IPS-18a (cell line): ENCODE measurements at regions not wholly inside any gene's neighbourhood (a gene's known extent, or its start where the extent isn't known, plus 50 kb on each side); places are given as distances from the start of the nearest gene placed in this dataset.

ENCODE experiments used
- H3K27ac ChIP-seq: one replicate; pipeline ENCODE4 v1.5.1; 2013; ENCODE audit warnings: low read length
- H3K27me3 ChIP-seq: one replicate; pipeline ENCODE4 v1.6.1; 2013; ENCODE audit warnings: mild to moderate bottlenecking, low read length; ENCODE audit not compliant: control insufficient read depth, insufficient read depth
- H3K36me3 ChIP-seq: one replicate; pipeline ENCODE4 v1.6.1; 2013; ENCODE audit warnings: low read depth, low read length; ENCODE audit not compliant: control insufficient read depth
- H3K4me1 ChIP-seq: one replicate; pipeline ENCODE4 v1.6.1; 2013; ENCODE audit warnings: low read depth, low read length; ENCODE audit not compliant: control insufficient read depth
- H3K4me3 ChIP-seq: one replicate; pipeline ENCODE4 v1.5.1; 2013; ENCODE audit warnings: low read length
- H3K9ac ChIP-seq: one replicate; pipeline ENCODE4 v1.6.1; 2013; ENCODE audit warnings: mild to moderate bottlenecking, low read length, moderate library complexity
- H3K9me3 ChIP-seq: one replicate; pipeline ENCODE4 v1.6.1; 2013; ENCODE audit warnings: low read depth, low read length; ENCODE audit not compliant: control insufficient read depth

DNA sequence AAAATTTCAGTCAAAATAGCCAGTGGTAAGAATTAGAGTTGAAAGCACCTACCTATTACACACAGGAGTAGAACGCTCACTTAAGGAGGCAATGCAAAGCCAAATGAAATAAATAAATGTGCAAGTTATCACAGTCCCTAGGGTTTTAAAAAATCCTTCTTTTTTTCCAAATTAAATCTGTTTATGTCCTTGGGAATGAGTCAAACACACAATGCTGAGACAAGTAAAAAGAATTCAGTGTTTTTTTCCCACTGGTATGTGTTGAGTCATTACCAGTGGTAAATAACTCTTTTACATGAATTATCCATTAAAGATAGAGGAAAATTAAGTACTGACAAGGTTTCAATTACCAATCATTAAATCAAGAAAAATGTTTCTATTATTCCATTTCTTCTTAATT, 438.6 kb downstream of the TNS3 start:
- Histone ChIP-seq H3K27ac (no peak overlapping the region), H3K9me3 (no peaks in the 10 kb centered on the region), H3K36me3 (no peaks in the 10 kb centered on the region), H3K4me3 (no peak overlapping the region), H3K27me3 (no peaks in the 10 kb centered on the region), H3K9ac (no peak overlapping the region), H3K4me1 (no peaks in the 10 kb centered on the region)

DNA sequence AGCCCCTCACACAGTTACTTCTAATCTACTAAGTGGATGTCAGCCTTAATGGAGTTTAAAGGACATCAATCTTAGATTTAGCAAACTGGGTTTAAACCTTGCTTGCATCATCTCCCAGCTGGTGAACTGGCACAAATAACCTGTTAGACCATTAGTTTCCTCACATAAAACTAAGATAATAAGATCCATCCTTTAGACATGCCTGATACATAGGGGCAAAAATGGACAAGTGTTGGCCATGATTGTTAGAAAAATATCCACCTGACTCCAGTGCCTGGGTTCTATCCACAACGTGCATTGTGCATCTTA, 439.1 kb downstream of the TNS3 start:
- Histone ChIP-seq H3K36me3 (no peaks in the 10 kb centered on the region), H3K9ac (no peak overlapping the region)

DNA sequence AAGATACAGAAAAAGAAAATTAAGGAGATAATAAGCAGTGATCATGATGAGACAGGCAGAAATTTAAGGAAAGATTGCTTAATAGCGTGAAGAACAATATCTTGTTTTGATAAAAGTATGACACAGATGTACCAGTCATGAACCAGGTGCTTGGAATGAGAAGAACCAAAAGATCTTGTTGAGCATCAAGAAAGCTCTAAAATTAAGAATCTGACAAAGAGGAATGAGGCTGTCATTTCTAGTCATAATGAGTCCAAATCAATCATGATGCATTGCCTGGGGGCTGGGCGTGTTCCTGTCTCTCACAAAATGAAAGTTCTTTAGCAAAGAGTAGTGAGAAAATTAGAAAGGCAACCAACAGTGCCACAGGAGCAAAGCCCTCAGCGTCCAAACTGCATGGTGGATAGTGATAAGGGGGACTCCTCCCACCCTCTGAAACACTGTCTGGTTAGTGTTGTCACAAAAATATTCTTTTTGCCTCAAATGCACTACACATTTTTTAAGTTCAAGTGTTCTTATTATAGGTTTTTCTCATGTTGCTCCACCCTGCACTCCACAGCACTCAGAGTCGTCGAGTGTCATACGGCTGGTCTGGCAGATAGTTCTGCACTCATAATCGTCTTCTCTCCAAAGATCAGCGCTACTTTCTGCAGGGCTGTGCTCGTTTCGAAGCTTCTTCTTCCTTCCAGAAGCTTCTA, 439.6 kb downstream of the TNS3 start:
- no peak overlapping the region for H3K4me3 ChIP-seq
- H3K4me1 ChIP-seq = no peaks in the 10 kb centered on the region
- H3K27me3 ChIP-seq = no peaks in the 10 kb centered on the region
- H3K36me3 ChIP-seq = no peaks in the 10 kb centered on the region
- no peak overlapping the region for H3K9ac ChIP-seq
- no peaks in the 10 kb centered on the region for H3K9me3 ChIP-seq
- H3K27ac ChIP-seq = no peak overlapping the region

More for the DNA sequence above, 439.1 kb downstream of the TNS3 start:
- Histone ChIP-seq H3K27ac (no peak overlapping the region), H3K4me3 (no peak overlapping the region), H3K27me3 (no peaks in the 10 kb centered on the region), H3K9me3 (no peaks in the 10 kb centered on the region), H3K4me1 (no peaks in the 10 kb centered on the region)

DNA sequence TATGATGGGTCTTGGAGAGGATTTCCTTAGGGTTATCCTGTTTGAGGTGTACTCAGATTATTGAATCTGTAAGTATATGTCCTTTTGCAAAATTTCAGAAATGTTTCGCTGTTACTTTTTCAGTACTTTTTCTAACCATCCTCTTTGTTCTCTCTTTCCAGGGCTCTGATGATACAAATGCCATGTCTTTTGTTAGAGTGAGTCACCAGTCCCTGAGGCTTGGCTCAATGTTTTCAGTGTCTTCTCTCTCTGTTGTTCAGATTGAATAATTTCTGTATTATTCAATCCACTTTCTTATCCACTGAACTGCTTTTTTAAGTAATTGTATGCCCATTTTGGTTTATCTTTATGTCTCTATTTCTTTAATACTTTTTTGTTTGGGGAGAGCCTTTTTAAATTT, 449.4 kb downstream of the TNS3 start:
- Histone ChIP-seq H3K9ac (no peak overlapping the region), H3K27ac (no peak overlapping the region), H3K4me1 (no peaks in the 10 kb centered on the region), H3K4me3 (no peak overlapping the region), H3K36me3 (no peaks in the 10 kb centered on the region), H3K27me3 (no peaks in the 10 kb centered on the region), H3K9me3 (no peaks in the 10 kb centered on the region)

DNA sequence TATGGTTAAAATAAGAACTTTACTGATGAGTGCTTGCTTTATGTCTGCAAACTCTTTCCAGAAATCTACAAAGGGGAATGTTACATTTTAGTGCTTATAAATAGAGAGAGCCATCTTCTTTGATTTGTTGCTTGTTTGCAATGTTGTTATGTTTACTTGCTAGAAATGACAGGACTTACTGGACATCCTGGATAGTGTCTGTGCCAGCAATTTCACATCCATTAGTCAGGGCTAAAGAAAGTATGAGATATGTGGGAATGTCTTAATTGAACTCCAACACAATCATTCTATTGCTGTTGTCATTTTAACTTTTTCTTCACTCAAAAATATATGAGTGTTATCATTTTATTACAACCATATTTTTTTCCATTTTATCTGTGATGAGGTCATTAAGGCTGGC, 453.2 kb downstream of the TNS3 start:
- Histone ChIP-seq H3K27me3 (no peaks in the 10 kb centered on the region), H3K4me3 (no peak overlapping the region), H3K4me1 (no peaks in the 10 kb centered on the region), H3K36me3 (no peaks in the 10 kb centered on the region), H3K9me3 (no peaks in the 10 kb centered on the region), H3K9ac (no peak overlapping the region), H3K27ac (no peak overlapping the region)

DNA sequence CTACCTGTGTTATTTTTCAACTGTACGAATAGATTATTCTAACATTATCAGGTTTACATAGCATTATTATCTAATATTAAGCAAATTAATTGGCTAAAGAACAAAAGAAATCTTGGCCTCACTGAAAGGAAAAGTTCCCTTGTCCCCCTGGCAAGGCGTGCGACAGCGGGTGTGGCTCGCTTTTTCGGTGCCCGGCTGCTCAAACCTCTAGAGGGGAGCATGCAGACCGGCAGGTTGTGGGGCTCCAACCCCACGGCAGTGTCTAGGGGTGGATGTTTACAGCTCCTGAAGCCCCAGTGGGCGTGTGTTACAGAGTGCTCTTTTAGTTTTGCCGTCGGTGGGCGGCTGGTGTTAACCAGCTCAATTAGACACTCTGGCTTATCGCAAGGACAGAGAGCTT, 456.4 kb downstream of the TNS3 start:
- Histone ChIP-seq H3K9ac (no peak overlapping the region), H3K27me3 (no peaks in the 10 kb centered on the region), H3K36me3 (no peaks in the 10 kb centered on the region), H3K27ac (no peak overlapping the region), H3K4me1 (no peaks in the 10 kb centered on the region), H3K4me3 (no peak overlapping the region), H3K9me3 (no peaks in the 10 kb centered on the region)

DNA sequence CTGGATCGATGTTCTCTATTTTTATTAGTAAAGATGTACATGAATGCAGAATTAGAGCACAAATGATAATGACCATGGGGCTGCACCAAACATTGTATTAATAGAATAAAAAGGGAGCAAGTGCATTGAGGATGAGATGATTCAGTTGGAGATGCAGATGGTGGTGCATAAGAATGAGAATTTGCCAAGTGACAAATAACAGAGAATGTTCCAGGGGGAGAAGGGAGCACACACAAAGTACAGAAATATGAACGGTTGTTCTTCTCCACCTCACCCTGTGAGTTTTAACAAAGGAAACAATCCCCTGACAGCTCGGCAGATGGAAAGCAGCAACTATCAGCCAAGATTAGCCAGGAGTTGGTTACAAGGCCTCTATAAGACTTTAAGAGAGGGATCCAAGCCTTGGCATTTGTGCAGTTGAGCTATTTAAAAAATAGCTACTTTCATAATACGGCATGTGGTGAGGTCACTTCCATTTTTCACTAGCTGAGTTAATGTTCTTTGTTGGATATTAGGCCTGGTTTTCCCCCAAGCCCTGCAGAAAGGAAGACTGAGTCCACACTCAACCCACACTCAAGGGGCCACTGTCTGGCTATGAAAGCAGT, 462.5 kb downstream of the TNS3 start:
- Histone ChIP-seq H3K27ac (no peak overlapping the region), H3K4me1 (no peaks in the 10 kb centered on the region), H3K27me3 (no peaks in the 10 kb centered on the region), H3K9me3 (no peaks in the 10 kb centered on the region), H3K4me3 (no peak overlapping the region), H3K9ac (no peak overlapping the region), H3K36me3 (no peaks in the 10 kb centered on the region)

DNA sequence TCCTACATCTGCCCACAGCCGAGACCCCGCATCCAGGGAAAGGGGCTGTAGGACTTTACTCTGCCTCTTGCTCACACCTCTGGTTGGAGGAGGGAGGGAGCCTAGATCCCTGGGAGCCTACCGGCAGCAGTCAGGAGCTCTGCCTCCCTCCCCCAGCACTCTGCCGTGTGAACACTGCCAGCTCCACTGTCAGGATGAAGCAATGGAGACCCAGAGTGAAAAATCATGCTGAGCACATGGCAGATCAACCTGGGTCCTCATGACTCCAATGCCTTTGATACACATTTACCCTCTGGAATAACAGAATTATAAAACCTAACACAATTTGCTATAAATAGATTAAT, 477.7 kb downstream of the TNS3 start:
- Histone ChIP-seq H3K27me3 (no peaks in the 10 kb centered on the region), H3K4me1 (no peaks in the 10 kb centered on the region), H3K9me3 (no peaks in the 10 kb centered on the region), H3K27ac (no peak overlapping the region), H3K36me3 (no peaks in the 10 kb centered on the region), H3K9ac (no peak overlapping the region), H3K4me3 (no peak overlapping the region)

DNA sequence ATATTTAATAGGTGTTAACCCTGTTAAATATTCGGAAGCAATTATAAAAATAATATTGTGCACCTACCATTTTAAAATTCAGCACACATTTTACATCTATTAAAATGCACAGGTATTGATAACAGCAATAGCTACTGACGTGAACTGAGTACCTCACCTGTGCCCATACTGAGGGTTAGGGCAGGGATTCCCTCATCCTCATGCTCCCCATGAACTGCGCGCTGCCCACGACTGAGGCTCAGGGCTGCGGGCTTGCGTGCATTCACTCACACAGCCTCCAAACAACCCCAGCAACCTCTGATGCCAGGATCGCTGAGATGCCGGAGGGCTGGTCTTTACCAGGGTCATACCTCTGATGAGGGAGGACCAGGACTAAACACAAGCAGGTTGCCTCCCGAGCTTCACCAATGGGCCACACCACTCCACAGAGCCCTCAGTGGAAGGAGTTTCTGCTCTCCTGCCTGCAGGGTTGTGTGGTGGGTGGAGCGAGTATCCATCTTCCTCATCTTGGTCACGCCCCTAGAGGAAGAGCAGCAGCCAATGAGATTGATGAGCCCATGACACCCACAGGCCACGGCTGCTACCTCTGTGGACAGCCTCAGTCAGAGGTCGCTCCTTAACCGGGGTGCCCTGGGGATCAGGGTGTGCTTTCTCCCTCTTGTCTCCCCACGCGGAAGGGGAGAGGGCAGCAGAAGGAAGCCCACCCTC, 478.3 kb downstream of the TNS3 start:
- no peak overlapping the region for H3K27ac ChIP-seq
- H3K27me3 ChIP-seq = no peaks in the 10 kb centered on the region
- H3K4me1 ChIP-seq = no peaks in the 10 kb centered on the region
- H3K9ac ChIP-seq = no peak overlapping the region
- H3K9me3 ChIP-seq = no peaks in the 10 kb centered on the region
- no peak overlapping the region for H3K4me3 ChIP-seq
- H3K36me3 ChIP-seq = no peaks in the 10 kb centered on the region

DNA sequence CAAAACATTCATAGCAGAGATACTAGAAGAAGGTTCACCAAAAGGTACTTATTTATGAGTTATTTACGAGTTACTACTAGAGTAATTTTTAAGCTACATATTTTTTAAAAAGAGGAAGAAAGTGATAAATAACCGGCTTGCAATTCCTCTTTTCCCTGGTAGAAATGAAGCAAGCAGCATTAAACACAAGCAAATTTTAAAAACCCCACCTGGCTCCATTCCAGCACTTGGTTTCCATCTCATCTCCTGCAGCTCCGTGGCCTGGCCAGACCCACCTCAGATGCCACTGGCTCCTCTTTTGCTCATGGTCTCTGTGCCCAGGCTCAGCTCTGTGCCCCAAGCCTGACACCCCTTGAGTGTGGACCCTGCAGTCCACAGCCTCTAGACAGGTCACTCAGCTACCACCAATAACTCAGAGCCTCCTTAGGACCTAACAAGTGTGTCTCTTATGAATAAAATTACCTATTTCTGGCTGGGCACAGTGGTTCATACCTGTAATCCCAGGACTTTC, 479.5 kb downstream of the TNS3 start:
- H3K27me3 ChIP-seq = no peaks in the 10 kb centered on the region

DNA sequence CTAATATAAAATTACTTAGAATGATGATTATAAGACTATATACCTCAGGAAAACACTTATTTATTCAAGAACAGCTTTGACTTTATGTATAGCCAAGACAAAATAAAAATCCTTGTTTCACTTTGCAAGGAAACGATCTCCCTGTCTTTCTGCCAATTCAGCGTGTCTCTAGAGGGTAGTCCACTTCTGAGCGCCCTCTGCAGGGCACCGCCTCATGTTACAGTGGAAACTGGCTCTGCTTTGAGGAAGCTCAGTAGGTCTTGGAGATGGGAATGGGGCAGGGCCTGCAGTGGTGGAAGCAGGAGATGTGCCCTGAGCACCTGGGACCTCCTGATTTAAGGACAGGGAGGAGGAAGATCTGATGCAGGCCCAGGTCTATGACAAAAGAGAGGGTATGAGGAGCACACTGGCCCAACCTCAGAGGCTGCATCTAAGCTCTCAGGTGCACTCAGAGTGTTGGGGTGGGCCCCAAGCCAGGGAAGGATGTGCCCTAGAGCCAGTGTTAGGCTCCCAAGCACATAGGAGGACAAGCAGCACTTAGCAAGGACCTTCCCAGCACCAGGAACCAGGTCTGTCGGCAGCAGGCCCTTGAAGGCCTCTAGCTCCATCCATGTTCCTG, 481.0 kb downstream of the TNS3 start:
- Histone ChIP-seq H3K4me1 (no peaks in the 10 kb centered on the region), H3K27me3 (no peaks in the 10 kb centered on the region), H3K4me3 (no peak overlapping the region), H3K27ac (no peak overlapping the region), H3K9me3 (no peaks in the 10 kb centered on the region), H3K36me3 (no peaks in the 10 kb centered on the region), H3K9ac (no peak overlapping the region)

More for the DNA sequence above, 479.5 kb downstream of the TNS3 start:
- Histone ChIP-seq H3K27ac (no peak overlapping the region), H3K4me3 (no peak overlapping the region), H3K36me3 (no peaks in the 10 kb centered on the region), H3K9me3 (no peaks in the 10 kb centered on the region), H3K4me1 (no peaks in the 10 kb centered on the region), H3K9ac (no peak overlapping the region)
